H7 (cell line): ENCODE measurements at regions not wholly inside any gene's neighbourhood (a gene's known extent, or its start where the extent isn't known, plus 50 kb on each side); places are given as distances from the start of the nearest gene placed in this dataset.

Experiments used
- DNase-seq: peaks from one replicate; pipeline ENCODE4 v3.0.0; 2012
- H3K27me3 ChIP-seq: 2 replicates; pipeline ENCODE4 v1.6.0; 2011; ENCODE audit warnings: mild to moderate bottlenecking, low read length; ENCODE audit not compliant: control insufficient read depth, insufficient read depth
- H3K36me3 ChIP-seq: replicated peaks from 2 replicates; pipeline ENCODE4 v1.5.1; 2011; ENCODE audit warnings: low read length; ENCODE audit not compliant: control insufficient read depth, insufficient read depth
- H3K4me3 ChIP-seq: 2 replicates; pipeline ENCODE4 v1.5.1; 2011; ENCODE audit warnings: low read depth, mild to moderate bottlenecking, control low read depth, low read length, moderate library complexity; ENCODE audit not compliant: insufficient read depth

- no peak overlapping the region for H3K4me3 ChIP-seq
- peaks cover 6% of the 10 kb centered on the region; the same call in 1 of the 2 replicates for H3K27me3 ChIP-seq
- no peak for DNase-seq
- no peaks in the 10 kb centered on the region for H3K36me3 ChIP-seq
Observed at GRCh38 chr2:217331523-217332416, 471.9 kb upstream of the TNP1 start.

- Histone ChIP-seq H3K4me3 (no peak overlapping the region), H3K36me3 (no peaks in the 10 kb centered on the region), H3K27me3 (peaks cover 3% of the 10 kb centered on the region; the same call in 1 of the 2 replicates)
- DNase-seq = no peak
Observed at GRCh38 chr2:217330647-217331046, 470.8 kb upstream of the TNP1 start.

- Histone ChIP-seq H3K36me3 (no peaks in the 10 kb centered on the region), H3K27me3 (peaks cover 3% of the 10 kb centered on the region; the same call in 1 of the 2 replicates), H3K4me3 (no peak overlapping the region)
- DNase-seq = no peak
Observed at GRCh38 chr2:217329023-217329431, 469.2 kb upstream of the TNP1 start.

DNA sequence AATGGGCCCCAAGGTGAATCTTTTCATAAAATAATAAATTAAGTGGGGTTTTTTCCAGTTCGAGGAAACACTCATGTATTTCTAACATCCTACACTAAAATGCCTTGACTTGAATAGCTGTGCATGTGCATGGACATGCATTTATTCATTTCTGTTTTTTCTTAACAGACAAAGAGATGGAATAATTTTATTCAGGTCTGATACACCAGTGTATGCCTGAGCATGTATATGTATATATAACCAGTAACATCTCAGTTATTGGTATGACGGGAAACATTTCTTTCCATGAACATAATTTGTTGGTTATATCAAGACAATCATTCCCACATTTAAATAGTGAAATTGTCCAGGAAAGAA is 468.7 kb upstream of the TNP1 start:
- H3K27me3 ChIP-seq = peaks cover 3% of the 10 kb centered on the region; the same call in 1 of the 2 replicates
- no peaks in the 10 kb centered on the region for H3K36me3 ChIP-seq
- H3K4me3 ChIP-seq = no peak overlapping the region
- DNase-seq = no peak

DNA sequence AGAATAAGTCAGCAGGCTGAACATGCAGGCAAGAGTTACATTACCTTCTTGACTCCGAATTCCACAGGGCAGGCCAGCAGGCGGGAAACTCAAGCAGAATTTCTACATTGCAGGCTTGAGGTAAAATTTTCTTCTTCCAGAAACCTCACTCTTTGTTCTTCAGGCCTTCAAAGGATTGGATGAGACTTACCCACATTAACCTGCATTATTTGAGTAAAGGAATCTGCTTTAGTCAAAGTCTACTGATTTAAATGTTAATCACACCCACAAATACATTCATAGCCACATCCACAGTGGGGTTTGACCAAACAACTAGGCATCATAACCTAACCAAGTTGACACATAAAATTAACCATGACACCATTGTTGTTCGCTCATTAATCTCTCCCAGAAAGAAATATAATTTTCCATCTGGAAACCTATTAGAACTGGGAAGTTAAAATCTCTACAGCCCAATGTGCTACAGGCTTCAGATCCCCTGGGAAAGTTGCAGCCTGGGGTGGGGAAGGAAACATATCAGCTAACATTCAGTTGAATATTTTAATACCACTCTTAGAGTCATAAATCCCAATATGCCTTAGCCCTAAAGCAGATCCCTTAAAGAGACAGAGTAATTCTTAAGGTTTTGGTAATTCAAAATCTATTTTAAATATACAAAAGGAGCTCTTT is 468.2 kb upstream of the TNP1 start:
- no peak for DNase-seq
- Histone ChIP-seq H3K27me3 (peaks cover under 1% of the 10 kb centered on the region; the same call in 1 of the 2 replicates), H3K36me3 (no peaks in the 10 kb centered on the region), H3K4me3 (no peak overlapping the region)

- no peak for DNase-seq
- H3K4me3 ChIP-seq = no peak overlapping the region
- no peaks in the 10 kb centered on the region for H3K27me3 ChIP-seq
- H3K36me3 ChIP-seq = no peaks in the 10 kb centered on the region
Observed at GRCh38 chr2:217326238-217327022, 466.6 kb upstream of the TNP1 start.

DNA sequence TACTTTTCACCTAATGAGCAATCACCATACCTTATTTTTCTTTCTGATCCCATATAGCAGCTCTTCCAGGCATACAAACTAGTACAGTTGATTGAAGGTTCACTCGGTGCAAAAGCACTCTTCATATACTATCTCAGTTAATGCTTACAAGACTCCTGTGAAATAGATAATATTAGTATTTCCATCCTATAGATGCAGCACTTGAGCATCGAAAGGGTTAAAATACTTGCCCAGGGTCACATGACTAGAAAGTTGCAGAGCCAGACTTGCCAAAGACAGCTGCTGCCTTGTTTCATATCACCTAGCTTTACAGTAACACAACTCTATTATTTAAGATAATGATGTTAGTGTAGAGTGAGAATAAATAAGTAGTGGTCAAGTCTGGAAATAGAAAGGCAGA is 466.0 kb upstream of the TNP1 start:
- DNase-seq = no peak
- Histone ChIP-seq H3K36me3 (no peaks in the 10 kb centered on the region), H3K27me3 (no peaks in the 10 kb centered on the region), H3K4me3 (no peak overlapping the region)

GRCh38 chr2:217325251-217325650 is 465.4 kb upstream of the TNP1 start:
- Histone ChIP-seq H3K4me3 (no peak overlapping the region), H3K36me3 (no peaks in the 10 kb centered on the region), H3K27me3 (no peaks in the 10 kb centered on the region)
- DNase-seq = no peak

DNA sequence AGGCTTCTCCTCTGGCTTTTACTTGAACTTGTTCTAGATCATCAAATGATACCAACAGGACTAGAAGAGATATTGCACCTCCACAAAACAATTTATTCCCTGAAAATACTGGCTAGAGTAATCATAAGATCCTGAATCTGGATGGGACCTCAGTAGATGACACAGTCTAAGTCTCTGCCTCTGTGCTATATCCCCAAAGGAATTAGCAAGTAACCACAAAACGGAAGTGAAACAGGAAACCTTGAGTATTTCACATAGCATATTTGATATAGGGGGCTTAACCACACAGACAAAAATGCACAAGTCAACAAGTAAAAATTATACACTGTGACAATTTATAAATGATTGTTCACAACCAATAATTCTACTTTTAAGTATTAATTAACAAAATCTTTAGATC is 456.9 kb upstream of the TNP1 start:
- H3K27me3 ChIP-seq = no peaks in the 10 kb centered on the region
- no peak overlapping the region for H3K4me3 ChIP-seq
- no peaks in the 10 kb centered on the region for H3K36me3 ChIP-seq
- no peak for DNase-seq

GRCh38 chr2:217314021-217314460 is 454.2 kb upstream of the TNP1 start:
- Histone ChIP-seq H3K36me3 (no peaks in the 10 kb centered on the region), H3K27me3 (no peaks in the 10 kb centered on the region), H3K4me3 (no peak overlapping the region)
- no peak for DNase-seq

DNA sequence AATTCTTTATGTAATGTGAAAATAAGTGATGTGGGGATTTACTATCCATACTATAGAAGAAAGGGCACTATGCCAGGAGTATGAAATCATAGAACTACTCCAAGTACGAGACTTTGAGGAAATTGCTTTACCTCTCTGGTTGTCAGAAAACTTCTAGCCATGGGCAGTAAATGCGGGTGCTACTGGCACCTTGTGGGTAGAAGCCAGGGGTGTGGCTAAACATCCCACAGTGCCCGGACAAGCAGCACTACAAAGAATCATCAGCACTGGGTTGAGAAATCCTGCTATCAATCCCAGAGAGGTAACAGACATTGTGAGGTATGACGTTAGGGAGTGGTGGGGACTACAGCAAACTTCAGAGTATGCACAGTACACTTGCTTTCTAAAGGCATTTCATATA is 453.5 kb upstream of the TNP1 start:
- Histone ChIP-seq H3K36me3 (no peaks in the 10 kb centered on the region), H3K27me3 (no peaks in the 10 kb centered on the region), H3K4me3 (no peak overlapping the region)
- DNase-seq = no peak

GRCh38 chr2:217309056-217309455 is 449.2 kb upstream of the TNP1 start:
- no peaks in the 10 kb centered on the region for H3K36me3 ChIP-seq
- DNase-seq = no peak
- no peaks in the 10 kb centered on the region for H3K27me3 ChIP-seq
- H3K4me3 ChIP-seq = no peak overlapping the region

DNA sequence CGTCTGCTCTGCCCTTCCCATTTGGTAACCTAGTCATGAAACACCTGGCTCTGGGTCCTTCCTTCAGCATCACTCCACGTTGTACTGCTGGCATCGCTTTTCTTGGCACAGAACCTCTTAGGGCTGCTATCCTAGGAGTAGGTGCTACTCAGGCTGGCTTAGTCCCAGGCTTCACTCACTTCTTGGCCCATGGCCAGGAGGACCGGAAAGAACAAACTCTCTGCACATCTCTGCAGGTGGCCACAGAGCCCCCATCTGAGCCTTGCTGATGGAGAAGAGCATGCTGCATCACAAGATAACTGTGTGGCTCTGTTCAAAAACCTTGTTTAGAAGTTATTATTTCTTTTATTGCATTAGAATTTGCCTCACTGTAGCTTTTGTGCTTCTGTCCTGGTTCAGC is 447.2 kb upstream of the TNP1 start:
- Histone ChIP-seq H3K27me3 (no peaks in the 10 kb centered on the region), H3K36me3 (no peaks in the 10 kb centered on the region), H3K4me3 (no peak overlapping the region)
- no peak for DNase-seq

DNA sequence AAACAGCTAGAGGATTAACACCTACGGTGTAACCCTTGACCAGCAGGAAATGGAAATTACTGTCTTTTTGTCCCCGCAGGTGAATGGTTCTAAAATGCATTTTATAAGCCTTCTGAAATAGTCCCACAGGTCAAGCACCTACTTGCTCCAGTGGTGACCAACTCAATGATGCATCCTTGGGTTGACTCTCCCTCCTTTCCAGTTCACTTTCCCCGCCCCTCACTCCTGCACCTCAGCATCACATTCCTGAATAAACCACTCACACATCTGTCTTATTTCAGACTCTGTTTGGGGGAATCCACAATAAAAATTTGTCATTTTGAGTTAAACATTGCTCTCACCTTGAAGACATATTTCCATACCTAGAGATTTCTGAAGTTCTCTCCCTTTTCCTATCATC is 446.0 kb upstream of the TNP1 start:
- no peak for DNase-seq
- H3K27me3 ChIP-seq = no peaks in the 10 kb centered on the region

More for the DNA sequence above, 446.0 kb upstream of the TNP1 start:
- Histone ChIP-seq H3K4me3 (no peak overlapping the region), H3K36me3 (no peaks in the 10 kb centered on the region)
